Posterior vena cava (tissue), 2 donors: ENCODE measurements at regions not wholly inside any gene's neighbourhood (a gene's known extent, or its start where the extent isn't known, plus 50 kb on each side); places are given as distances from the start of the nearest gene placed in this dataset.

Source experiments
- DNase-seq: peaks from one replicate; pipeline ENCODE4 v3.0.0-alpha.2; 2020; ENCODE audit warnings: low spot score
- intact Hi-C, 2 donors: fragments of 100-400 bp; cut with DNase I; formaldehyde crosslinking; loops; one replicate each; pipeline versions ENCODE4 v1.14.1 to v1.14.2; 2022 to 2023
- donor health status: DM: yes; HTN: yes; CAD: no.
- donor health status: DM: yes; HTN: yes; CAD: no.

GRCh38 chr16:55091213-55091870 is 160.7 kb downstream of the IRX5 start:
- intact Hi-C loops, result no loop called here

GRCh38 chr16:55091871-55092230 is 161.2 kb downstream of the IRX5 start:
- intact Hi-C loops, result no loop called here
- DNase-seq, result no peak

More at GRCh38 chr16:55091213-55091870, 160.7 kb downstream of the IRX5 start:
- DNase-seq, result no peak

GRCh38 chr16:55100100-55100499 is 169.4 kb downstream of the IRX5 start:
- DNase-seq, result no peak
- intact Hi-C loops, result no loop called here

- intact Hi-C loops, result no loop called here
These were observed 170.4 kb downstream of the IRX5 start for GRCh38 chr16:55101026-55101425.

GRCh38 chr16:55102077-55102476 is 171.4 kb downstream of the IRX5 start:
- no peak for DNase-seq
- intact Hi-C loops, result no loop called here

More at GRCh38 chr16:55101026-55101425, 170.4 kb downstream of the IRX5 start:
- no peak for DNase-seq

- no peak for DNase-seq
- intact Hi-C loops, result no loop called here
These were observed 171.9 kb downstream of the IRX5 start for GRCh38 chr16:55102531-55102930.

GRCh38 chr16:55107851-55108250 is 177.2 kb downstream of the IRX5 start:
- intact Hi-C loops, result no loop called here
- DNase-seq, result no peak

- no peak for DNase-seq
- intact Hi-C loops, result no loop called here
These were observed 182.5 kb downstream of the IRX5 start for GRCh38 chr16:55113210-55113609.

GRCh38 chr16:55115506-55115905 is 184.8 kb downstream of the IRX5 start:
- intact Hi-C loops, result no loop called here
- no peak for DNase-seq

- intact Hi-C loops, result no loop called here
- no peak for DNase-seq
These were observed 185.7 kb downstream of the IRX5 start for GRCh38 chr16:55116165-55116920.

- intact Hi-C loops, result no loop called here
- DNase-seq, result no peak
These were observed 188.1 kb downstream of the IRX5 start for GRCh38 chr16:55118701-55119260.

- intact Hi-C loops, result no loop called here
These were observed 189.7 kb downstream of the IRX5 start for GRCh38 chr16:55120408-55120807.

GRCh38 chr16:55120826-55121225 is 190.2 kb downstream of the IRX5 start:
- intact Hi-C loops, result no loop called here
- no peak for DNase-seq

More at GRCh38 chr16:55120408-55120807, 189.7 kb downstream of the IRX5 start:
- DNase-seq, result no peak

GRCh38 chr16:55123652-55124051 is 193.0 kb downstream of the IRX5 start:
- DNase-seq, result no peak
- intact Hi-C loops, result no loop called here

GRCh38 chr16:55125818-55126385 is 195.2 kb downstream of the IRX5 start:
- intact Hi-C loops, result no loop called here
- no peak for DNase-seq

- no peak for DNase-seq
- intact Hi-C loops, result no loop called here
These were observed 195.8 kb downstream of the IRX5 start for GRCh38 chr16:55126456-55126855.

- DNase-seq, result no peak
- intact Hi-C loops, result no loop called here
These were observed 193.5 kb upstream of the IRX6 start for GRCh38 chr16:55130456-55130855.

GRCh38 chr16:55130911-55131310 is 193.1 kb upstream of the IRX6 start:
- no peak for DNase-seq
- intact Hi-C loops, result no loop called here

- no peak for DNase-seq
- intact Hi-C loops, result no loop called here
These were observed 190.3 kb upstream of the IRX6 start for GRCh38 chr16:55133654-55134053.

GRCh38 chr16:55136356-55137150 is 187.4 kb upstream of the IRX6 start:
- intact Hi-C loops, result no loop called here
- DNase-seq, result no peak
